ENCODE measurements at regions not wholly inside any gene's neighbourhood (a gene's known extent, or its start where the extent isn't known, plus 50 kb on each side); places are given as distances from the start of the nearest gene placed in this dataset.

DNA sequence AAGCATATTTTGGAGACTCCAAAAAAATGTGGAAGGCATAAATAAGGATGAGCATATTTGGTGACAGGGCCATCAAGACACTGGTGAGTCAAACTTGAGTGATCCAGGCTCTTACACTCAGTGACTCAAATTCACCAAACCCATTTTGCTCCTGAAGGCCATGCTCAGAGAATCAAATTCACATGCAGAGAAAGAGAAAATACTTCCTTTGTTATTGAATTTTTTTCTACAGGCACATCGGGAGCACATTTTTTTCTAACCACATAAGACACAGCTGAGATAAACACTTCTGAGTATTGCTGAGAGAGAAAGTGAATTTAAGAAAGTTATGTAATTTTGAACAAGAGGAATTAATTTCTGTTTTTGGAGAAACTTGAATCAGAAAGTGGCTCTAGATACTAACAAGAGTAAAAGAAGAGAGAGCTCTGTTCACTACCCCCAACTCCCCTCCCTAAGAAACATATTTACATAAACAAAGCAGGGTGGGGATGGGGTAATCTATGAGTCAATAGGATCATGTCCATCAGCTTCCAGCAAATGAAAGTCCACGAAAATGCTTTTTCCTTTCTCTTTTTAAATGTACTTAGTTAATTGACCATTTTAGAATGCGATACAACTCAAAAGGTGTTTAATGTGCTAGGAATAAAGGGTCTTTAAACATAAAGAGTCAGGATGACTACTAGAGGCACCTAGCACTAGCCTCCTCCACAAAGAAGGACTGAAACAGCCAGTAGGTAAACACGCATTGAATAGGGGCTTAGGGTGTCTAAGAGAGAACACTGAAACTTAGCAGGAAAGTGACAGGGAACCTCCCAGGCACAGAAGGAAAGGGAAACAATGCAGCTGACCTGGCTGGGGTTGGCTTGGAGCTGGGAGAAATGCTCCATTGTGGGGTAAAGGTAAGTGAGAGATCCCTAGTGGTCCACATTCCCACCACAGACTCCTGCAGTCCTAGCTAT lies 152.3 kb downstream of the KCNE4 start:
- no peaks in the 10 kb centered on the region for H3K4me1 Mint-ChIP-seq
- no peak for DNase-seq

DNA sequence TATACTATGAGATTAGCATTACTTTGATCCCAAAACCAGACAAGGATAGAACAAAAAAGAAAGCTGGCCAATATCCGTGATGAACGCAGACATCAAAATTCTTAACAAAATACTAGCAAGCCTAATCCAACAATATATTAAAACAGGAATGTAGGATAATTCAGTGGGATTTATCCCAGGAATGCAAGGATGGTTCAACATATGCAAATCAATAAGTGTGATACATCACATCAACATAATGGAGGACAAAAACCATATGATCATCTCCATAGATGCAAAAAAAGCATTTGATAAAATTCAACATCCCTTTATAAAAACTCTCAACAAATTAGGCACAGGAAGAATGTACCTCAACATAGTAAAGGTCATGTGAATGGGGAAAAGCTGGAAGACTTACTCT lies 158.5 kb downstream of the KCNE4 start:
- Mint-ChIP-seq H3K9me3 (peaks cover 15 to 27% of the 10 kb centered on the region in 2 donors), H3K4me3 (no peak overlapping the region), H3K27me3 (no peaks in the 10 kb centered on the region), H3K27ac (no peak overlapping the region), H3K4me1 (no peaks in the 10 kb centered on the region)
- ATAC-seq, result no peak
- DNase-seq, result no peak

More for the DNA sequence above, 152.3 kb downstream of the KCNE4 start:
- Mint-ChIP-seq H3K27me3 (no peaks in the 10 kb centered on the region), H3K27ac (no peak overlapping the region), H3K4me3 (no peak overlapping the region), H3K9me3 (peaks cover 7 to 14% of the 10 kb centered on the region in 2 donors)
- ATAC-seq, result no peak

DNA sequence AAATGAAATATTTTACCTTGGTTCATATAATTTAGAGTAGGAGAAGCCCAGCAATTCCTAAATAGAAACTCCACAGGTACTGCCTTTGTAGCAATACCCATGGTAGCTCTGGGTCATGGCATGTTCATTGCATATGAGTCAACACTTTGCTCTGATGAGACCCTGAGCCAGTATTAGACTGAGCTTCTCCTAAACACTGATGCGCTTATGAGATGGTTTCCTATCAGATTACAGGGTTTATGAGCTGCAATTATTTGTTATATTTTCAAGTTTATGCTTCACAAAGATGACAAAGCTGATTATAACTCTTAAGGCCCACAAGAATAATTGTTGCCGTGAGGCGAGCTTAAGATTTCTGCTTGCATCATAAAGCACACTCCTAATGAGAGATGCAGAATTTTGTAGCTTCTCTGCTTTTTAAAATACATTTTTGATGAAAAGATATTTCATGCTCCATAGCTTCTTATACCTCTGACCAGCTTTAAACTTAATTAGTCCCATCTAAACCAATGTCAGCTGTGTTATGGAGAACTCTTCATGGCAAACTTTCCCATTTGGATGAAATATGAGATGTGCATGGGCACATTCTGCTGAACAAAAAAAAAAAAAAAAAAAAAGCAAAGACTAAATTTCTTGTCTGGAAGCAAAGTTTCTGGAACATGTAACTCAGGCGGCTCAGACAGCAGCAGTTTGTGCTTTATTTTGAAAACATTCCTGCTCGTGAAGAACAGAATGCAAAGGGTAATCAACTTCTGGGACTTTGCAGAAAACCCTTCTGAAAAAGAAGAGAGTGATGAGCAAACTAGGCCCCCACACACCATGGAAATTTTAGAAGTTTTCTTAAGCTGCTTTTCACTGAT lies 162.6 kb downstream of the KCNE4 start:
- H3K9me3 Mint-ChIP-seq, result peaks cover 8 to 12% of the 10 kb centered on the region in 2 donors
- no peak overlapping the region for H3K4me3 Mint-ChIP-seq
- DNase-seq (no peak), ATAC-seq (no peak)
- no peaks in the 10 kb centered on the region for H3K27me3 Mint-ChIP-seq
- H3K27ac Mint-ChIP-seq, result no peak overlapping the region
- no peaks in the 10 kb centered on the region for H3K4me1 Mint-ChIP-seq

DNA sequence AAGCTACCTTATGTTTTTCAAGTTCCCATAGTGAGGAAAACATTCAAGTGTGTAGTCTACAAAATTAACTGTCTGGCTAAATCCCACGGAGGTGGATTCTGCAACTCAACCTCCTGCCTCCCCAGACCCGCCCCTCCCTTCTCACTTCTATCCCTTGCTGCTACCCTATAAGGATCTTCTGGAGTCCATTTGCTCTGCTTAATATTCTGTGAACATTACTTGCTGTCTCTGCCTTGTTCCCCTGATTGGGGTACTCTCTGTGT lies 163.2 kb downstream of the KCNE4 start:
- Mint-ChIP-seq H3K4me1 (no peaks in the 10 kb centered on the region), H3K27me3 (no peaks in the 10 kb centered on the region), H3K27ac (peak overlapping the region in 1 of 2 donors; percentile 57), H3K9me3 (peaks cover 2 to 6% of the 10 kb centered on the region in 2 donors), H3K4me3 (no peak overlapping the region)
- DNase-seq (no peak), ATAC-seq (no peak)

DNA sequence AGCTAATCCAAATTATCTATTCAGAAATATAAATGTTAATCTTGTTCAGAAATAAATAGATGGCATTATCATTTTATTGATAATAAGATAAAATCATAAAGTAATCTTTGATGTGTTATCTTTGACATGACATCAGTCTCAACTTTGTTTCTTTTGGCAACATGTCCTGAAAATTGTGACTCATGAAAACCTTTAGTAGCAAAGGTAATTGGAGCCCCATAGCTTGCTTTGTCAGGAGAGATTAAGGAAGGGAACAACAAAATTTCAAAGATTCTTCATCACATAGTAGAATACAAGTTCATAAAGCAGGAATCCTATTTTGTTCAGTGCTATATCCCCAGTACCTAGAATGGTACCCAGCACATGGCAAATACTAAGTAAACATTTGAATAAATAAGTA lies 165.4 kb downstream of the KCNE4 start:
- ATAC-seq (no peak), DNase-seq (no peak)
- Mint-ChIP-seq H3K4me3 (no peak overlapping the region), H3K27ac (no peak overlapping the region), H3K9me3 (no peaks in the 10 kb centered on the region), H3K27me3 (no peaks in the 10 kb centered on the region), H3K4me1 (no peaks in the 10 kb centered on the region)

DNA sequence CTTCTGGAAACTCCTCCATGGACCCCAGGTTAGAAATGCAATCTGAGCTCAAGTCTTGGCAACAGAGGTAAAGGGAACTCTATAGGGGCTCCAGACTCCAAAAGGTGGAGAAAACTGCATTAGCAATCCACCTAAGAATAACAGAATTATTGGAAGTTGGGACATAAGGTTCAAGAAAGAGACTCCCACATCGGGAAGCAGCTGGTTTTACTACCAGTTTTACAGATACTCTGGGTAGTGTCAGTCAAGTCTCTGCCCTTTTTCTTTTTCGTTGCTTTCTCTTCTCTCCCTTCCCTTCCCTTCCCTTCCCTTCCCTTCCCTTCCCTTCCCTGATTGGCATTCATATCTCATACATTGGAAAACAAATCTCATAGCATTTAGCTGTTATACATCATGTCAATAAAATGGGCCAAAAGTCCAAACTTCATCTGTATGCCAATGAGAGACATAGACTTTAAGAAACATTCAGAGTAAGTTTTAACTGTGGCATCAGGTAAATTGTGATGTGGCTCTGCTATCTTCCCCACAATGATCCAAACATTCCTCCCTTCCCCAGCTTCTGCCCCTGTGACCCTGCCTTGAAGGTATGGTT lies 166.7 kb downstream of the KCNE4 start:
- H3K27me3 Mint-ChIP-seq, result no peaks in the 10 kb centered on the region
- no peaks in the 10 kb centered on the region for H3K4me1 Mint-ChIP-seq
- H3K27ac Mint-ChIP-seq, result no peak overlapping the region
- no peaks in the 10 kb centered on the region for H3K9me3 Mint-ChIP-seq
- DNase-seq, result no peak
- no peak overlapping the region for H3K4me3 Mint-ChIP-seq
- no peak for ATAC-seq

DNA sequence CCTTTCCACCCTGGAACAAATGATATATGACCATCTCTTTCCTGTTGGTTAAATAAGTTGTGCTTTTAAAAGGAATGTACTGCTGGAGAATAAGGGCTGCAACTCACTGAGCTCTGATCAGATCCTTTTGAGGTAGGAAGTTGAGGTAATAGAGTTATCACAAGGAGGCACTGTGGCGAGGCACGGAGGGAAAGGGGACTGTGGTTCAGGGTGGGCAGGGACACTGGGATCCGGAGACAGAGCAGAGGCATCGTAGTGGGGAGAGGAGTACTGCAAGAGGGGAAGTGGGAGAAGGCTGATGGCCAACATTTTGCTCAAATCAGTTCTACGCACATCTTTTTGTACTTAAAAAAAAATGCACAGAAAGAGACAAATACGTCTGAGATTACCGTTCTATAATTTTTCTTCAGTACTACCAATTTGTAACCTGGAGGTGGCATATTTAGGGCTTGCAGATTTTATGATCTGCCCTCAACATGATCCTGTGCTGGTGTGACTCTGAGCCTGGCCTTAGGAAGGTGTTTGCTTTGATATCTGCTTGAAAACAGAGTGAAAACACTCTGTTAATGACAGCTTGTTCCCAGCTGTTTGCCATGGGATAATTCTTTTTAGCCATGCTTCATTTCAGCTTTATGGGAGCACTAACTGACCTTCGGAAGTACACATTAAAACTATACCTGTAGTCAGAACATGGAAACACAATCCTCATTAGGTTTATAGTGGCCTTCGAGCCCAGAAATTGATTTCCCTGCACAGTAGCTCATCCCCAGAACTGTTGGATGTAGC lies 168.1 kb downstream of the KCNE4 start:
- Mint-ChIP-seq H3K4me3 (no peak overlapping the region), H3K9me3 (no peaks in the 10 kb centered on the region), H3K27ac (no peak overlapping the region), H3K4me1 (no peaks in the 10 kb centered on the region), H3K27me3 (no peaks in the 10 kb centered on the region)
- DNase-seq, result no peak
- no peak for ATAC-seq

DNA sequence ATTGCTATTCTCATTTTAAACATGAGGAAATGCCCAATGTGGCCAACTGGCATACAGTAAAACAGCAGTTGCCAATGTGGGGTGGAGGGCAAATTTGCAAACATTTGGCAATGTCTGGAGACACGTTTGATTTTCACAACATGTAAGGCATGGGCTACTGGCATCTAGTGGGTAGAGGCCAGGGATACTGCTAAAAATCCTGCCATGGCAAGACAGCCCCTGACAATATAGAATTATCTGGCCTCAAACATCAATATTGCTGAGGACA lies 168.6 kb downstream of the KCNE4 start:
- Mint-ChIP-seq H3K27me3 (no peaks in the 10 kb centered on the region), H3K27ac (no peak overlapping the region), H3K4me3 (no peak overlapping the region), H3K9me3 (no peaks in the 10 kb centered on the region), H3K4me1 (no peaks in the 10 kb centered on the region)
- ATAC-seq (no peak), DNase-seq (no peak)

DNA sequence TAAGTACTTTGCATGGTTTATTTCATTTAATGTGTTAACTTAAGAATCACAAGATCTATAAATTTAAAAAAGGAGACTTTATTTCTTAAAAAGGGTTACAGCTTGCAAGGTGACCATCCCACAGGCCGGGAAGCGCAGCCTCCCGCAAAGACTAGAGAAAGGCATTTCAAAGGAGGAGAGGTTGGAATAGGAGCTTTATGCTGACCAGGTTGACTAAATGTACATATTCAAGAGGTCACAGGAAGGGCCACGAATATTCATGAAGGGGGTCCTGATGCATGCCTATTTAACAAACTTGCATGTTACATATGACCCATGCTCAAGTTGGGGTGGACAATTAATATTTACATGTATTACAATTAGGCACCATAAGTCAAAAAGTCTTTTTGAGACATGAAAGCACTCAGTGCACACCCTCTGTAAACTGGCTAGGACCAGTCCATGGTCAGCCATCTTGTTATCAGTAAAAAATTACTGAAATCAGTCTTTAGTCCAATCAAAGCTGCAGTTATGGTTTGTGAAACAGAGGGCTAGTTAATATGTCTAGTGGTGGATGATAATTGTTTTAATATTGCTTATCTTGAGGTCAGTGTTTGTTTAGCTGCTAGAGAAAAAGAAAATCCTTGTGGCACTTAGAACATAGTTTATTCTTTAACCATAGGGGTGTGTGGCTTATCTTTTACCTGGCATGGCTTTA lies 169.3 kb downstream of the KCNE4 start:
- Mint-ChIP-seq H3K27ac (no peak overlapping the region), H3K4me3 (no peak overlapping the region), H3K4me1 (no peaks in the 10 kb centered on the region), H3K27me3 (no peaks in the 10 kb centered on the region), H3K9me3 (no peaks in the 10 kb centered on the region)
- DNase-seq (no peak), ATAC-seq (no peak)

DNA sequence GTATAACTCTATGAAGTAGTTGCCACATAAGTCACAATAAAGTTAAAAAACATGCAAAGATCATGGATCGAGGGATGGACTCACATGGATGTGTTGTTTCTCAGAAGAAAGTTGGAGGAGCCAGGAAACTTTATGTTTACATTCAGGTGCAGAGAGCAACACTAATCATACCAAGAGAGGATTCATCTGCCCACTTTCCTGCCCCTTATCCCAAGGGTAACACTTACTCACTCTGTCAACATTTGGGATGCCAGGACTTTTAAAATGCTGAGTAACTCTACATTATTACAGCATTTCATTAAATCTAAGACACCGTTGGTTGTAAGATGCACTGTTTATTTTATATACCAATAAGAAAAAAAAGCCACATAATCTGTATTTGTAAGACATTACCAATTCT lies 170.4 kb downstream of the KCNE4 start:
- Mint-ChIP-seq H3K4me1 (no peaks in the 10 kb centered on the region), H3K9me3 (no peaks in the 10 kb centered on the region), H3K4me3 (no peak overlapping the region), H3K27ac (no peak overlapping the region), H3K27me3 (no peaks in the 10 kb centered on the region)
- ATAC-seq (no peak), DNase-seq (no peak)

DNA sequence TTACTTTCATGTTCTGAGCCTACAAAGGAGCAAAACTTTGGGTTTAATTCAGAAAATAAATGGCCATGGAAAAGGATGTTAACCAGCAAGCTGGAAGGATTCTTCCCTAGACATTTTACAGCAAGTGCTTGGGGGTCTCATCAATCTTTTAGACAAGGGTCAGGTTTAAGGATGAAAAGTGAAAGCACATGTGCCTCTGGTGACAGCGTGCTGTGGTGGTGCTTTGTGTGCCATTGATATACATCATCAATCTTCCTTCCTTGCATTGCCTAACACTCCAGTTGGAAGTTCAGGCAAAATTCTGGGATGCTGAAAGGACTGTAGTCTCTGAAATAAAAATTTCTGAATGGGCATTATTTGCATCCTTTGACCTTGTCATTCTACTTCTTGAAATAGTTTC lies 171.2 kb downstream of the KCNE4 start:
- Mint-ChIP-seq H3K4me1 (no peaks in the 10 kb centered on the region), H3K4me3 (no peak overlapping the region), H3K9me3 (no peaks in the 10 kb centered on the region), H3K27ac (no peak overlapping the region), H3K27me3 (no peaks in the 10 kb centered on the region)
- ATAC-seq, result no peak
- DNase-seq, result no peak

DNA sequence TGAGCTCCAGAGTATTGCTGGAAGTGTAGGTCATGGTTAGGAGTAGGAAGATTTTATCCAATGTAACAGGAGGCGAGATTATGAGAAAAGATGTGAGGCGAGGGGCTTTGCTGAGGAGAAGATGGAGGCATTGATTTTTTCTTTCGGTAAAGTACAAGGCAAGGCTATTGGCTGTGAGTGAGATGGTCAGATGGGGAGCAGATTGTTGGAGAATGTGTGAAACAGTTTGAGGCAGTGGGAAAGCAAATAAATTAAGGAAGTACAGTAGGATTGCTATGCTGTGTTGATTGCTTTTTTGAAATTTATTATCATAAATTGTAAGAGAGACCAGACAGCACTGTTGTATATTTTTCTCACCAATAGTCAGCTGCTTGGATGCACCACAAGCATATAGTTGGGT lies 173.3 kb downstream of the KCNE4 start:
- Mint-ChIP-seq H3K4me1 (no peaks in the 10 kb centered on the region), H3K9me3 (no peaks in the 10 kb centered on the region), H3K27me3 (no peaks in the 10 kb centered on the region), H3K27ac (no peak overlapping the region), H3K4me3 (no peak overlapping the region)
- no peak for DNase-seq
- no peak for ATAC-seq

DNA sequence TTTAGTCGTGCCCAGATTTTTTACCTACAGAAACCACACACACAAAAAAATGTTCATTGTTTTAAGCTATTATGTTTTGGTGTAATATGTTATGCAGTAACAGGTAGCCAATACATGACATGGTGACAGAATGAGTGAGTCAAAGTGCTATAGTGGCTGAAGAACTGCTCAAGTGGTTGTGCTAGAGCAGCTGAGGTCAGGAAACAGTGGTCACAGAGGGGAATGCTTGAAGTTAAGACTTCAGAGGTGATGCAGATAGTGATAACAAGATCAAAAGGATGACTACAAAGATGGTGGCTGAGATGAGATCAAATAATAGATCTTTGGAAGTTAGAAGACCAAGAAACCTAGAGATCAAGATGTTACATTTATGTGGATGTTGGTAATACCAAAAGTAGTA lies 174.3 kb downstream of the KCNE4 start:
- Mint-ChIP-seq H3K4me1 (no peaks in the 10 kb centered on the region), H3K27ac (no peak overlapping the region), H3K27me3 (no peaks in the 10 kb centered on the region), H3K9me3 (no peaks in the 10 kb centered on the region), H3K4me3 (no peak overlapping the region)
- ATAC-seq, result no peak
- DNase-seq, result no peak

DNA sequence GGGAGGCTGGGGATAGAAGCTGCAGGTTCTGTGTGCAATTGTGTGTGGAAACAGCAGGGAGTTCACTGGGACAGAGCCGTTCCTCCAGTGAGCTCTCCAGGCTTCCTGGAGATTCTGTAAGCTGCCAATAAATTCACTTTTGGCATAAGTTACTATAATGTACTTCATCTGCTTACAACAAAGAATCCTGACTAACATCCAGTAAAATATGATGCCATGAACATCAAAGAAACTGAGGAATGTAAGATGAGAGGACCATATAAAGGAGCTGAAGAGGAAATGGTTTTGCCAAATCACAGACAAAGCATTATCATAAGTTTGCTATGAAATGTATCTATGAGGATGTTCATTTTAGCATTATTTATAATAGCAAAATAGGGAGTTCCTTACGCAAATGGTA lies 175.3 kb downstream of the KCNE4 start:
- no peaks in the 10 kb centered on the region for H3K27me3 Mint-ChIP-seq
- H3K4me1 Mint-ChIP-seq, result no peaks in the 10 kb centered on the region
- no peak for DNase-seq
- H3K27ac Mint-ChIP-seq, result no peak overlapping the region
- ATAC-seq, result no peak
- H3K9me3 Mint-ChIP-seq, result no peaks in the 10 kb centered on the region
- no peak overlapping the region for H3K4me3 Mint-ChIP-seq

DNA sequence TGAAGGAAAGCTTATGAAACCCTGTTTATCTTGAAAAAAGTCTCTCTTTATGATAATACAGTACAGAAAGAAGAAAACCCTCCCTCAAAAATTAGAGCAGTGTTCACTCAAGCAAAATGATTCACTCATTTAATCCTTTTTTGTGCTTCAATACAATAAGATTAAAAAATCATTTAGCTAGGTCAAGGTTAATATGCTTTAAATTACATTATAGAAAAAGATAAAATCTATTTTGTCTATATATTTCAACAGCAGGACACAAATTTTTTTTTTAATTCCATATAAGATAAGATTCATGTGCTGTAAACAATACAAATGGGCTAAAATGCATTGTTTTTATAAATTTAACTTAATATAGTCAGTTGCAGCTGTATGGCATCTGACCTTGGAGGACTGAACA lies 176.9 kb downstream of the KCNE4 start:
- no peak overlapping the region for H3K27ac Mint-ChIP-seq
- no peak overlapping the region for H3K4me3 Mint-ChIP-seq
- H3K27me3 Mint-ChIP-seq, result no peaks in the 10 kb centered on the region
- H3K9me3 Mint-ChIP-seq, result no peaks in the 10 kb centered on the region
- H3K4me1 Mint-ChIP-seq, result no peaks in the 10 kb centered on the region
- DNase-seq (no peak), ATAC-seq (no peak)
